ENCODE measurements at regions not wholly inside any gene's neighbourhood (a gene's known extent, or its start where the extent isn't known, plus 50 kb on each side); places are given as distances from the start of the nearest gene placed in this dataset.

DNA sequence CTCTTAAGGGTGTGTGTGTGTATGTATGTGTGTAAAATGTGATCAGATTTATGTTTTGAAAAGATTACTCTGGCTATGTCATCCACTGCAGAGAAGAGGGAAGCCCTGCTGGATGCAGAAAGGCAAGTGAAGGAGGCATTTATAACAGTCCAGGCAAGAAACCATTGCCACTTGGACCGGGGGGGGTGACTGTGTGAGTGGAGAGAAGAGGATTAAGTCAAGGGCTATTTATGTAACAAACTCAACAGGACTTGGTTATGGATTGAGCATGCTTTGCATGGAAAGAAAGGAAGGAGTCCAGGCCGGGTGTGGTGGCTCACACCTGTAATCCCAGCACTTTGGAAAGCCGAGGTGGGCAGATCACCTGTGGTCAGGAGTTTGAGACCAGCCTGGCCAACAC, 143.0 kb downstream of the URB2 start:
- Histone ChIP-seq H3K4me3 (ENCODE audit: low read depth, low read length) (no peak overlapping the region), H3K9ac (no peak overlapping the region), H3K4me1 (no peaks in the 10 kb centered on the region), H3K9me3 (ENCODE audit: control insufficient read depth, low read length) (no peaks in the 10 kb centered on the region), H3K79me2 (no peaks in the 10 kb centered on the region), H3K27me3 (ENCODE audit: control insufficient read depth, insufficient read depth, low read length) (no peaks in the 10 kb centered on the region), H3K36me3 (ENCODE audit: control insufficient read depth, insufficient read depth, low read length) (no peaks in the 10 kb centered on the region), H3K4me2 (ENCODE audit: low read length) (no peak overlapping the region), H3K27ac (no peak overlapping the region), H2AFZ (no peak overlapping the region)
- TF ChIP-seq, protein P1, sequence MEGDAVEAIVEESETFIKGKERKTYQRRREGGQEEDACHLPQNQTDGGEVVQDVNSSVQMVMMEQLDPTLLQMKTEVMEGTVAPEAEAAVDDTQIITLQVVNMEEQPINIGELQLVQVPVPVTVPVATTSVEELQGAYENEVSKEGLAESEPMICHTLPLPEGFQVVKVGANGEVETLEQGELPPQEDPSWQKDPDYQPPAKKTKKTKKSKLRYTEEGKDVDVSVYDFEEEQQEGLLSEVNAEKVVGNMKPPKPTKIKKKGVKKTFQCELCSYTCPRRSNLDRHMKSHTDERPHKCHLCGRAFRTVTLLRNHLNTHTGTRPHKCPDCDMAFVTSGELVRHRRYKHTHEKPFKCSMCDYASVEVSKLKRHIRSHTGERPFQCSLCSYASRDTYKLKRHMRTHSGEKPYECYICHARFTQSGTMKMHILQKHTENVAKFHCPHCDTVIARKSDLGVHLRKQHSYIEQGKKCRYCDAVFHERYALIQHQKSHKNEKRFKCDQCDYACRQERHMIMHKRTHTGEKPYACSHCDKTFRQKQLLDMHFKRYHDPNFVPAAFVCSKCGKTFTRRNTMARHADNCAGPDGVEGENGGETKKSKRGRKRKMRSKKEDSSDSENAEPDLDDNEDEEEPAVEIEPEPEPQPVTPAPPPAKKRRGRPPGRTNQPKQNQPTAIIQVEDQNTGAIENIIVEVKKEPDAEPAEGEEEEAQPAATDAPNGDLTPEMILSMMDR (IDR thresholded peaks at IDR 0.05), result no peak

- Histone ChIP-seq H3K79me2 (no peaks in the 10 kb centered on the region), H3K4me3 (ENCODE audit: low read depth, low read length) (no peak overlapping the region), H3K4me1 (no peaks in the 10 kb centered on the region), H3K27ac (no peak overlapping the region), H3K27me3 (ENCODE audit: control insufficient read depth, insufficient read depth, low read length) (no peaks in the 10 kb centered on the region), H2AFZ (no peak overlapping the region), H3K36me3 (ENCODE audit: control insufficient read depth, insufficient read depth, low read length) (no peaks in the 10 kb centered on the region), H3K4me2 (ENCODE audit: low read length) (no peak overlapping the region), H3K9me3 (ENCODE audit: control insufficient read depth, low read length) (no peaks in the 10 kb centered on the region), H3K9ac (no peak overlapping the region)
- TF ChIP-seq, protein P1 (IDR thresholded peaks at IDR 0.05), result no peak
These were observed 143.8 kb downstream of the URB2 start for GRCh38 chr1:229769809-229770208.

- H3K36me3 ChIP-seq (ENCODE audit: control insufficient read depth, insufficient read depth, low read length), result no peaks in the 10 kb centered on the region
- H3K79me2 ChIP-seq, result no peaks in the 10 kb centered on the region
- no peaks in the 10 kb centered on the region for H3K4me1 ChIP-seq
- no peak overlapping the region for H3K27ac ChIP-seq
- H3K4me2 ChIP-seq (ENCODE audit: low read length), result no peak overlapping the region
- H3K27me3 ChIP-seq (ENCODE audit: control insufficient read depth, insufficient read depth, low read length), result no peaks in the 10 kb centered on the region
- TF ChIP-seq, protein P1 (IDR thresholded peaks at IDR 0.05), result no peak
- H3K9me3 ChIP-seq (ENCODE audit: control insufficient read depth, low read length), result no peaks in the 10 kb centered on the region
- H3K4me3 ChIP-seq (ENCODE audit: low read depth, low read length), result no peak overlapping the region
- no peak overlapping the region for H3K9ac ChIP-seq
- no peak overlapping the region for H2AFZ ChIP-seq
These were observed 152.7 kb downstream of the URB2 start for GRCh38 chr1:229778794-229779193.

DNA sequence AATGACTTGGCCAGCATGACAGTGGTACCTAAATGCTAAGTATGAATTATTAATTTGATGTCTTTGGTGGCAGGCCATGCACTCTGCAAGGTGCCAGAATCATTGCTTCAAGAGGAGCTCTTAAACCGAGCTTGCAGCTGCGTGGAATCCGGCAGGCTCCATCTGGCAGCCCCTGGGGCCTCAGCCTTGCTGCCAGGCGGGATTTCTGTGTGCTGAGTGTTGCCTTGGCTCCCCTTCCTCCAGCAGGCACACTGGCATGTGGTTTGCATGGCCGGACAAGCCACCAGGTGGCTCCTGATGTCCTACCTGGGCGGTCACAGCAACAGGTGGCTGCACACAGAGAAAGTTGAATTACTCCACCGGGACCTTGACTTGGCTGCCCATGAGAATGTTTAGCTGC, 155.4 kb downstream of the URB2 start:
- Histone ChIP-seq H3K27ac (no peak overlapping the region), H3K4me3 (ENCODE audit: low read depth, low read length) (no peak overlapping the region), H3K9ac (no peak overlapping the region)

GRCh38 chr1:229782469-229782868, 156.4 kb downstream of the URB2 start:
- no peak overlapping the region for H3K27ac ChIP-seq
- H3K36me3 ChIP-seq (ENCODE audit: control insufficient read depth, insufficient read depth, low read length), result no peaks in the 10 kb centered on the region
- H3K9me3 ChIP-seq (ENCODE audit: control insufficient read depth, low read length), result no peaks in the 10 kb centered on the region
- H3K4me3 ChIP-seq (ENCODE audit: low read depth, low read length), result no peak overlapping the region
- no peaks in the 10 kb centered on the region for H3K79me2 ChIP-seq
- H3K4me1 ChIP-seq, result no peaks in the 10 kb centered on the region
- TF ChIP-seq, protein P1 (IDR thresholded peaks at IDR 0.05), result no peak
- H2AFZ ChIP-seq, result no peak overlapping the region
- H3K4me2 ChIP-seq (ENCODE audit: low read length), result no peak overlapping the region
- no peak overlapping the region for H3K9ac ChIP-seq
- H3K27me3 ChIP-seq (ENCODE audit: control insufficient read depth, insufficient read depth, low read length), result no peaks in the 10 kb centered on the region

More for the DNA sequence above, 155.4 kb downstream of the URB2 start:
- Histone ChIP-seq H3K27me3 (ENCODE audit: control insufficient read depth, insufficient read depth, low read length) (no peaks in the 10 kb centered on the region), H3K79me2 (no peaks in the 10 kb centered on the region), H3K9me3 (ENCODE audit: control insufficient read depth, low read length) (no peaks in the 10 kb centered on the region), H2AFZ (no peak overlapping the region), H3K4me1 (no peaks in the 10 kb centered on the region), H3K36me3 (ENCODE audit: control insufficient read depth, insufficient read depth, low read length) (no peaks in the 10 kb centered on the region), H3K4me2 (ENCODE audit: low read length) (no peak overlapping the region)
- TF ChIP-seq, protein P1 (IDR thresholded peaks at IDR 0.05), result no peak

Data from parathyroid adenoma (tissue), 2 donors.